HL-60/S4 treated with phorbol 12-myristate 13-acetate at 8.2 ng/mL for 4 days and 3 days (cell line): ENCODE measurements at regions not wholly inside any gene's neighbourhood (a gene's known extent, or its start where the extent isn't known, plus 50 kb on each side); places are given as distances from the start of the nearest gene placed in this dataset.

ENCODE experiments used
- in situ Hi-C: fragments of 300-500 bp; cut with MboI; formaldehyde crosslinking; loops from 2 replicates; pipeline ENCODE4 v1.15.0; 2022; ENCODE audit warnings: low sequenced_read_pairs

- in situ Hi-C loops, result no loop called here
Observed at GRCh38 chr2:64866797-64867196, 122.4 kb upstream of the SLC1A4 start.

DNA sequence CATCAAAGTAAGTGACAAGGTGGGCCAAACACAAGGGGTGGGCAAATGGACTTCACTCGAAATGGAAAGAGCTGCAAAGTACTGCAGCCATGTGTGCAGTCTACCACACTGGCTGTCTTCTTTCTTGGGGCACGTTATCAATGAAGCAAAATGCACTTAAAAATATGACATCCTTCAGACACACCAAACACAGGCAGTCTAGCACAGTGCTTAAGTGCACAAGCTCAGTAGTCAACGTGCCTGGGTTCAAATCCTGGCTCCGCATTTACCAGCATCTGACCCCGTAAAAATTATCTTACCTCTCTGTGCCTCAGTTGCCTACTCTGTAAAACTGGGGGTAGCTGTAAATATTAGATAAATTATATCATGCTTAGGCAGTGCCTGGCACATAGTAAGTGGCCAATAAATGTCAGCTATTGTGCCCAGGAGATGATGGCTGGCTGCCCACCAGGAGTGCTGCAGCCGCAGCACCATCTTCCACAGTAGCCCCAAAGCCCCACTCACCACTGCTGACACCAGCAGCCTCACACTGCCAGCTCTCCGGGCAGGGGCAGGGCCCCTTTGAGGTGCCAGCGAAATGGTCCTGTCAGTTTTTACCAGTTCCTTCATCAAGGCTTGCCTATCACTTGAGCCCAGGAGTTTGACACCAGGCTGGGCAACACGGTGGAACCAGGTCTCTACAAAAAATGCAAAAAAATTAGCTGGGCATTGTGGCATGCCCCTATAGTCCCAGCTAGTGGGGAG, 121.8 kb upstream of the SLC1A4 start:
- in situ Hi-C loops, result no loop called here

DNA sequence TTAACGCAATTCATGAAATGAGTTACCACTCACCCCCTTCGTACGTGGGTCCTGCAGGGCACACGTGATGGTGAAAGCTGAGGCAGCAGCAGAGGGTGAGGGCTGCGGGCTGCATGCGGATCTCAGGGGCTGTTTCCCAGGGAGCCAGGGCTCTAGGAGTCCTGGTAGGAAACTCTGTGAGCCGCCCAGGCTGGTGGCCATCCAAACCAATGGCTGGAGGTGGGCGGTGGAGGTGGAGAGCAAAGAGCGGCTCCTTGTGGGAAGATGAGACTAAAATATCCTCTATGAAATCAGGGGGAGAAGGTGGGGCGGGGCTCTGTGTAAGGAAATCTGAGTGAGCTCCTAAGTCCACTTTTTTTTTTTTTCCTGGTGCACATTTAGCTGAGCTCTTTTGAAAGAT, 120.1 kb upstream of the SLC1A4 start:
- in situ Hi-C loops, result no loop called here

DNA sequence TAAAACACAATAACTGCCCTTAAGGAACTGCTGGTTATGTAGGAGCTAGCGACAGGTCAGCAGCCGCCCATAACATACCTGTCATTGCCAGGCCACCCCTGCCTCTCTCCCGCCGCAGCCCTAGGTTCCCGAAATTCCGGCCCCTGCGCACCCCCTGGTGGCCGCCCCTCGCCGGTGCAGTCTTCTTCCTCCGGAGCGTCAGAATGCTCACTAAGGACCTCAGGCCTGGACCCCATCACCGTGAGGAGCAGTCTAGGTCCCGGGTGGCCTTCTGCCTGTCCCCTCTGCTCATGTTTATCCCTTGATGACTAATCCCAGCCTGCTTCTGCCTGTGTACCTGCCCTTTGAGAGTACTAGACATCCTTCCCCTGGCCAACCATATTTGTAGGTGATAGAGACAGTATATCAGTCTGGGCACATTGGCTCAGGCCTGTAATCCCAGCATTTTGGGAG, 115.7 kb upstream of the SLC1A4 start:
- in situ Hi-C loops, result loop anchor here (10.0 kb wide), 1 partner anchor 279 kb away; no protein-coding TSS in a partner anchor

DNA sequence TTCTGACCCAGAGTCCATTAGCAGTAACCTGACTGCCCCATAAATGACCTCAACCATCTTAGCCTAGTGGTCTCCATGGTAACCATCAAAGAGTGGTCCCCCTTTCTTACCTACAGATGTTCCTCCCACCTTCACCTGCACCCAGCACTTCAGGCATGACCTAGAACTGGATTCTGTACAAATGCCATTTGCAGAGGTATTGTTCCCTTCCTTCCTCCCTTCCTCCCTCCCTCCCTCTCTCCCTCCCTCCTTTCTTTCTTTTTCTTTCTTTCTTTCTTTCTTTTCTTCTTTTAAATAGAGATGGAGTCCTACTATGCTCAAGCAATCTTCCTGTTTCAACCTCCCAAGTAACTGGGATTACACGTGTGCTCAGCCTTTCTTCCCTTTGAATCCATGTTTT, 114.6 kb upstream of the SLC1A4 start:
- in situ Hi-C loops, result loop anchor here (10.0 kb wide), 1 partner anchor 280 kb away; no protein-coding TSS in a partner anchor

DNA sequence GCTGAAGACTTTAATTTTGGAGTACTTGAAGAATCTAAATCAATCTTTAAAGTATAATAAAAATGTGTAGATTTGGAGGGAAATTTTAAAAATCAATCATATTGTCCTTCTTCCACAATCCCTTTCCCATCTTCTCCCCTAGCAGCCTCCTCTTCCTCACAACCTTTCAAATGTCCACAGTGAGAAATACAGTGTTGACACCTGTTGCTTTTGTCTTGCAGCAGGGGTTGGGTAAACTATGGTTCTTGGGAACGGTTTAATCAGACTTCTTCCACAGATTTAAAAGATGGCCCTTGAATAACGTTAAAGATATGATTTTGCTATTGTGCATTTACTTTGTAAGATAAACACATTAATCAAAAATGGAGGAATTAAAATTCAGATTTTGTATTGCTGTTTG, 113.8 kb upstream of the SLC1A4 start:
- in situ Hi-C loops, result loop anchor here (10.0 to 25.0 kb wide), 2 partner anchors 281 to 813 kb away; no protein-coding TSS in a partner anchor

GRCh38 chr2:64876137-64876647, 113.0 kb upstream of the SLC1A4 start:
- in situ Hi-C loops, result loop anchor here (10.0 to 25.0 kb wide), 2 partner anchors 281 to 814 kb away; no protein-coding TSS in a partner anchor

GRCh38 chr2:64879745-64880144, 109.5 kb upstream of the SLC1A4 start:
- in situ Hi-C loops, result loop anchor here (10.0 to 25.0 kb wide), 2 partner anchors 285 to 817 kb away; no protein-coding TSS in a partner anchor

- in situ Hi-C loops, result loop anchor here (25.0 kb wide), 1 partner anchor 818 kb away; no protein-coding TSS in a partner anchor
Observed at GRCh38 chr2:64880193-64880951, 108.8 kb upstream of the SLC1A4 start.

GRCh38 chr2:64881037-64881492, 108.1 kb upstream of the SLC1A4 start:
- in situ Hi-C loops, result loop anchor here (25.0 kb wide), 1 partner anchor 819 kb away; no protein-coding TSS in a partner anchor

- in situ Hi-C loops, result loop anchor here (25.0 kb wide), 1 partner anchor 825 kb away; no protein-coding TSS in a partner anchor
Observed at GRCh38 chr2:64887565-64887964, 101.6 kb upstream of the SLC1A4 start.

- in situ Hi-C loops, result loop anchor here (25.0 kb wide), 1 partner anchor 826 kb away; no protein-coding TSS in a partner anchor
Observed at GRCh38 chr2:64888591-64889309, 100.4 kb upstream of the SLC1A4 start.

GRCh38 chr2:64889803-64890202, 99.4 kb upstream of the SLC1A4 start:
- in situ Hi-C loops, result loop anchor here (25.0 kb wide), 1 partner anchor 828 kb away; no protein-coding TSS in a partner anchor

GRCh38 chr2:64896572-64896971, 92.6 kb upstream of the SLC1A4 start:
- in situ Hi-C loops, result loop anchor here (25.0 kb wide), 1 partner anchor 834 kb away; no protein-coding TSS in a partner anchor

DNA sequence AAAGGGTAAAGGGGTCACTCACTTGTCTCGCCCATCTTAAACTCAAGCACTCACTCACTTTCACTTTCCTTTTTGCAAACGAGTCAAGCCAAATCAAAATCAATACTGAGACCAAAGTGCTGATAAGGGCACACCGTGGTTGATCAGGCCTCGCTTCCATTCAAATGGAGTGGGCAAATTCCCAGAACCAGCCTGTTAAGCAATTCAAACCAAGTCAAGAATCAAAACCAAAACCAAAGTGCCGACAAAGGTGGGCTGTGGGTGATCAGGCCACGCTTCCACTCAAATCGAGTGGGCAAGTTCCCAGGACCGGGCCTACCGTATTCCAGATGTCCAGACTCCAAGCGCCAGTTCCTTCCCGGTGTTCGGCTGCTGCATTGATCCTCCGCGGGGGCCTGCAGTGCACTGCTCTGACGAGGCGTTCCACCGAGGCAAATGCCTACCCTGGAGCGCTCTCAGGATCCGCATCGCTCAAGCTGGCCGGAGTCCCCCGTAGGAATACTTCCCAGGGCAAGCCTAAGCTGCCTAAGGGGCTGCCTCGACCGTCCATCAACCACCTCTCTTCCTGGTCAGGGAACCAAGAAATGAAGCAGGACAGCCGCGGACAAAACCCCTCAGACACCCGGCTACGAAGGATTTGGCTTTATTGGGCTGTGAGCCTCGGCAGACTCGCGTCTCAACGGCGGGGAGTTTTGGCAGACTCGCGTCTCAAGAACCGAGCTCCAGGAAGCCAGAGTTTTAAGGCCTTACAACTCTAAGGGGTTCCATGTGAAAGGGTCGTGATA, 89.9 kb upstream of the SLC1A4 start:
- in situ Hi-C loops, result loop anchor here (25.0 kb wide), 1 partner anchor 837 kb away; no protein-coding TSS in a partner anchor

GRCh38 chr2:64899876-64900275, 89.3 kb upstream of the SLC1A4 start:
- in situ Hi-C loops, result loop anchor here (25.0 kb wide), 2 partner anchors 662 to 838 kb away; no protein-coding TSS in a partner anchor

GRCh38 chr2:64904413-64905329, 84.5 kb upstream of the SLC1A4 start:
- in situ Hi-C loops, result loop anchor here (25.0 kb wide), 1 partner anchor 658 kb away; no protein-coding TSS in a partner anchor

DNA sequence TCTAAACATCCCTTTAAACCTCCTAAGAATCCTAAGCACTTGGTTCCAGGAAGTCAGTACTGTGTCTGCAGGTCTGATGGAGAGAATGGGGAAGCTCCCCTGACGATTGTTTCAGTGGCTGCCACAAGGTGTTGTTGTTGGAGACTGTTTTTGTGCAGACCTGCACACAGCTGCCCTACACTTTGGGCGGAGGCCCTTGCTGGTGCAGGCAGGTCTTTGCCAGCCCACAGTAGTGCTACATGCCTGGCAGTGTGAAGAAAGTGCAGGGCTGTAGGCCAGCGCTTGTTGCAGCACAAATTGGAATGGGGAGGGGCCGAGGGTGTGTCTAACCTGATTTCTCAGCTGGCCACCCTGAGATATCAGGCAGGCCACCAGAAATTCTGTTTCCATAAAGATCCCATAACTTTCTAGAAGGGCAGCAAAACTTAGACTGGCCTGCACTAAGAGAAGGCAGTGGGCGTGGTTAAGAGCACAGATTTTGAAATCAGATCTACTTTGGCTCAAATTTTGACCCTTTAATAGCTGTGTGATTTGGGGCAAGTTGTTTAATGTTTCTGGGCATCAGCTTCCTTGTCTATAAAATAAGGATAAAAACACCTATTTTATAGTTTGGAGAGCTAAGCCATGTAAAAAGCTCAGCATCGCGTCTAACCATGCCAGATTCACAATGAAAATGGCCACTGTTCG, 83.7 kb upstream of the SLC1A4 start:
- in situ Hi-C loops, result loop anchor here (25.0 kb wide), 1 partner anchor 657 kb away; no protein-coding TSS in a partner anchor
